ENCODE measurements at regions not wholly inside any gene's neighbourhood (a gene's known extent, or its start where the extent isn't known, plus 50 kb on each side); places are given as distances from the start of the nearest gene placed in this dataset.
A peak's percentile ranks its signal among the peaks of the same experiment; 100 is the strongest.

DNA sequence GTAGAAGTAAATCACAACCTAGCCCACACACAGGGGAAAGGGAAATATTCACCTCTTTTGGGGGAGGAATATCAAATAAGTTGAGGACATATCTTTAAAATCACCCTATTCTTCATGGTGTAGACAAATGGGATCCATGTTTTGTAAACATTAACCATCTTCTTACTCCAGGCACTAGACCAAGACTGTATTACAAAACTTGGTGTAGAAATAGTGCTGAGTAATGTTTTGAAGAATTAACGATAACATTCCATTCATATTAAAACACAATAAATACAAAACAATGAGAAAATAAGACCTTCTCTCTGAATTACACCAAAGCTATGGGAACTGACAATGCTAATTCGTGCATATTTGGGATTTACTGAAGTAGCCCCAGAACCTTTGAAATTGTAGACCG is 633.6 kb downstream of the BCL11B start:
- CTCF ChIA-PET: interaction anchor here (1.3 kb wide), 1 partner anchor 11 kb away, joined by 4 read pairs; no protein-coding TSS in a partner anchor
- H3K27ac Mint-ChIP-seq: no peak overlapping the region
- no peaks in the 10 kb centered on the region for H3K36me3 Mint-ChIP-seq (ENCODE audit: low read depth)
- intact Hi-C loops (cut with micrococcal nuclease): no loop called here
- no peak for DNase-seq
- H3K9me3 Mint-ChIP-seq: no peaks in the 10 kb centered on the region
- H3K27me3 Mint-ChIP-seq (ENCODE audit: low read depth): no peaks in the 10 kb centered on the region
- no peaks in the 10 kb centered on the region for H3K4me1 Mint-ChIP-seq (ENCODE audit: low read depth)
- no peak overlapping the region for H3K4me3 Mint-ChIP-seq

DNA sequence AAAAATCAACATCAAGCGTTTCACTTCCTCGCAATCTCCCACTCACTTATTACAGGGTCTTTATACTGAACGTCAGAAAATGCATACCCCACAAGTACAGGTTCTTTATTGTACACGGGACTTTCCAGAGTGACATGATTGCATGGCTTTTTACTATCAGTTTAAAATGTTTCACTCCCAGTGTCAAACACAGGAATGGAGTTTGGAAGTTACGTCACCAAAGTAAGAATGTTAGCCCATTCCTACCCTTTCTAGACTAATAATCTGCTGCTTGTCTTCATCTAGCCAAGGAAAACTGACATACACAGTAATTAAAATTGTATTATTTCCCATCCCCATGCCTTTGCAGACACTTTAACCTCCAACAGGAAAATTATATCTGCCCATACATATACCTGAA is 624.2 kb downstream of the BCL11B start:
- DNase-seq: no peak
- no peaks in the 10 kb centered on the region for H3K9me3 Mint-ChIP-seq
- intact Hi-C loops (cut with micrococcal nuclease): no loop called here
- no peak overlapping the region for H3K4me3 Mint-ChIP-seq
- CTCF ChIA-PET: no interaction called here
- peaks cover 3% of the 10 kb centered on the region for H3K4me1 Mint-ChIP-seq (ENCODE audit: low read depth)
- H3K36me3 Mint-ChIP-seq (ENCODE audit: low read depth): no peaks in the 10 kb centered on the region
- H3K27ac Mint-ChIP-seq: no peak overlapping the region
- H3K27me3 Mint-ChIP-seq (ENCODE audit: low read depth): no peaks in the 10 kb centered on the region

DNA sequence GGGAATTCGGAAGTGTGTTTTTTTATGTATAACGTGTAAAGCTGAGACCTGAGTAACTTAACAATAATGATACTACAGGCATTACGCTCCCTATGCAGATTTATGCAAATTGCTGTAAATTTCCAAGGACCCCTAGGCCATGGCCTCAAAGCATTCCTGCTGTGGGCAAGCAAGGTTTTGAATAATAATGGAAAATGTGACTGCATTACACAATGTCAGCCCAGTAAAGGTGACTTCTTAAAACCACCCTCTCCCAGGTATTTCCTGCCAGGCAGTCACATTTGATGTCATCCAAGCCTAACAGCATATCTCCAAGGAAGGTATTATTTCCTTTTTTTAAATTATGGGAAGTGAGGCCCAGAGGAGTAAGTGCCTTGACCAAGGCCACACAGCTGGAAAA is 621.0 kb downstream of the BCL11B start:
- Mint-ChIP-seq H3K4me3 (no peak overlapping the region), H3K27me3 (ENCODE audit: low read depth) (no peaks in the 10 kb centered on the region), H3K4me1 (ENCODE audit: low read depth) (peaks cover 3% of the 10 kb centered on the region), H3K9me3 (peaks cover 10% of the 10 kb centered on the region), H3K27ac (no peak overlapping the region), H3K36me3 (ENCODE audit: low read depth) (no peaks in the 10 kb centered on the region)
- CTCF ChIA-PET: no interaction called here
- intact Hi-C loops (cut with micrococcal nuclease): no loop called here
- DNase-seq: no peak

DNA sequence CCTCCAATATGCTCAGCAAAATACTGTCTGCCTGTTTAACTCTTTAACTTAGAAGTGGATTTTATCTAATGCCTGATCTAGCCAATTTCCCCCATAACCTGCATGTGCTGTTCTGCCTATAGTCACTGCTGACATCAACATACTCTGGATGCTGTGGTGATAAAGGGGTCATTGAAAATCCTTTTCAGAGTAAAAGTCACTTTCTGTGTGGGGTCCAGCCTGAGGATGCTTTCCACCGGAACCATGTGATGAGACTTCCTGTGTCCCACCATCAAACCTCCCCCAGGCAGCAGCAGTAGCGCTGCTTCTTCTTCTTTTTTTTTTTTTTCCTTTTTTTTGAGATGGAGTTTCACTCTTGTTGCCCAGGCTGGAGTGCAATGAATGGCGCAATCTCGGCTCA is 607.0 kb downstream of the BCL11B start:
- no peak for DNase-seq
- Mint-ChIP-seq H3K27ac (no peak overlapping the region), H3K27me3 (ENCODE audit: low read depth) (no peaks in the 10 kb centered on the region), H3K4me3 (no peak overlapping the region), H3K4me1 (ENCODE audit: low read depth) (no peaks in the 10 kb centered on the region), H3K36me3 (ENCODE audit: low read depth) (no peaks in the 10 kb centered on the region), H3K9me3 (no peaks in the 10 kb centered on the region)
- CTCF ChIA-PET: no interaction called here
- intact Hi-C loops (cut with micrococcal nuclease): no loop called here

DNA sequence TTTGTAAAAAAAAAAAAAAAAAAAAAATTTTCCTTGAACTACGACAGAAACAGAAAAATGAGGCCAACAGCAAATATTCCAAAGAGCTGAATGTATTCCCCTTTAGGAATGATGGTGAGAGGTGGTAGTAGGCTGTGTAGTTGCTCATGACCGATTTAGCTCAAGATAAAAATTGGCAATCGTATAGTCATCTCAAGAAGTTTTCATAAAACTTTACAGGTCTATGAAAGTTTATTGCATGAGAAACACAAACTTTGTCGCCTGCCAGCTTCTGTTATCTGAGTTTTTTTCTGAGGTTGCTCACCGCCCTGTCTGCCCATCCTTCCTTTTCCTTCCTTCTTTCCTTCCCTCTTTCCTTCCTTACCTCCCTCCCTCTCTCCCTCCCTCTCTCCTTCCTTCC is 605.5 kb downstream of the BCL11B start:
- Mint-ChIP-seq H3K4me3 (no peak overlapping the region), H3K9me3 (no peaks in the 10 kb centered on the region), H3K27ac (no peak overlapping the region), H3K36me3 (ENCODE audit: low read depth) (no peaks in the 10 kb centered on the region), H3K4me1 (ENCODE audit: low read depth) (no peaks in the 10 kb centered on the region), H3K27me3 (ENCODE audit: low read depth) (no peaks in the 10 kb centered on the region)
- intact Hi-C loops (cut with micrococcal nuclease): no loop called here
- CTCF ChIA-PET: interaction anchor here (0.7 to 1.2 kb wide), 2 partner anchors 18 to 41 kb away, joined by 4 read pairs; no protein-coding TSS in a partner anchor
- no peak for DNase-seq

DNA sequence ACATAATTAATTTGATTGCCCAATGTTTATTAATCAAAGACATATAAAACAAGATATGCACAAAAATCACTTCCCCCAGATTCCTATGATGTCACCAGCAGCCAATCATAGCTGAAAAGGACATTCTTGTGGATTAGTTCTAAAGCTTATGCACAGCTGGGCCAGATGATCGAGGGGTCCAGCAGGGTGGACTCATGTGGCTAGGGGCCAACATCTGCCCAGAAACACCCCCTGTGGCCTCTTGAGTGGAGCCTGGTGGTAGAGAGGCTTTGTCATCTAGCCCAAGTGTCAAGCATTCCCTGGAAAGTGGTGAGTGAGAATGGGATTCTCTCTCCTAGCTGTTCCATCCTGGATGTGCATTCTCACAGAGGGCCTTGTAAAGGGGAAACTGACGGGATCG is 590.0 kb downstream of the BCL11B start:
- CTCF ChIA-PET: no interaction called here
- no peaks in the 10 kb centered on the region for H3K27me3 Mint-ChIP-seq (ENCODE audit: low read depth)
- H3K4me3 Mint-ChIP-seq: no peak overlapping the region
- H3K27ac Mint-ChIP-seq: no peak overlapping the region
- no peaks in the 10 kb centered on the region for H3K9me3 Mint-ChIP-seq
- no peaks in the 10 kb centered on the region for H3K36me3 Mint-ChIP-seq (ENCODE audit: low read depth)
- no peaks in the 10 kb centered on the region for H3K4me1 Mint-ChIP-seq (ENCODE audit: low read depth)
- intact Hi-C loops (cut with micrococcal nuclease): no loop called here
- no peak for DNase-seq

DNA sequence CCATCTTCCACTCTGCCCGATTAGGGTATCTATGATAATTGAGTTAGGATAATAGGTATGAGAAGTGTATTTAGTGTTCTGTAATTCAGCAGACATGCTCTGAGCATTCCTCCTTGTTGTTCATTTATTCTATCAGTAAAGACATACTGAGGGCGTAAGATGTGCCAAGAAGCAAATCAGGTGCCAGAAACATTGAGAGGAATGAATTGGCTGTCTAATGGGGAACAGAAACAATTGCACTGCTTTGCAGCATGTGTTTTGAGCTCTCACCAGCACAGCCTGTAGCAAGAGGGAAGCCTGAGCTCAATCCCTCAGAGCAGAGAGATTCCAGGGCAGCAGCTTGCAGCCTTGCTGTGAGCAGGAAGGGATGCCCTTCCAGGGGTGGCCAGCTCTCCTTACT is 589.3 kb downstream of the BCL11B start:
- Mint-ChIP-seq H3K4me1 (ENCODE audit: low read depth) (no peaks in the 10 kb centered on the region), H3K27ac (no peak overlapping the region), H3K36me3 (ENCODE audit: low read depth) (no peaks in the 10 kb centered on the region), H3K4me3 (no peak overlapping the region), H3K27me3 (ENCODE audit: low read depth) (no peaks in the 10 kb centered on the region), H3K9me3 (no peaks in the 10 kb centered on the region)
- CTCF ChIA-PET: no interaction called here
- intact Hi-C loops (cut with micrococcal nuclease): no loop called here
- DNase-seq: no peak

DNA sequence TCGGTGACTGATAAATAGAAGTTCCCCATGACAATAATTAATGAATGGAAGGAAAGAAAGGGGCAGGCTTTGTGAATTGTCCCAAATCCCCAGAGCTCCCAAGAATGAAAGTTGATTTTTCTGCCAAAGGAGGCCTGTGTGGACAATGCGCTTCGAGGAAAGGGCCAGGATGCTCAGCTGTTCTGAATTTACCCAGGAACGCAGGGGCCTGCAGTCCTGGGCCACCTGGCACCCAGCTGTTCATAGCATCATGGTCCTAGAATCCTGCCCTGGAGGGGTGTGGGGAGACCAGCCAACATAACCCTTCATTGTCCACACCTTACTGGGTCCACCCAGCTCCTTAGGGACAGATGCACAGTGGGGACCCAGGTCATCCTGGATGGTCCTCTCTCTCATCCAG is 587.5 kb downstream of the BCL11B start:
- Mint-ChIP-seq H3K9me3 (no peaks in the 10 kb centered on the region), H3K36me3 (ENCODE audit: low read depth) (no peaks in the 10 kb centered on the region), H3K27ac (no peak overlapping the region), H3K4me3 (no peak overlapping the region), H3K27me3 (ENCODE audit: low read depth) (no peaks in the 10 kb centered on the region), H3K4me1 (ENCODE audit: low read depth) (no peaks in the 10 kb centered on the region)
- no peak for DNase-seq
- CTCF ChIA-PET: no interaction called here
- intact Hi-C loops (cut with micrococcal nuclease): no loop called here

DNA sequence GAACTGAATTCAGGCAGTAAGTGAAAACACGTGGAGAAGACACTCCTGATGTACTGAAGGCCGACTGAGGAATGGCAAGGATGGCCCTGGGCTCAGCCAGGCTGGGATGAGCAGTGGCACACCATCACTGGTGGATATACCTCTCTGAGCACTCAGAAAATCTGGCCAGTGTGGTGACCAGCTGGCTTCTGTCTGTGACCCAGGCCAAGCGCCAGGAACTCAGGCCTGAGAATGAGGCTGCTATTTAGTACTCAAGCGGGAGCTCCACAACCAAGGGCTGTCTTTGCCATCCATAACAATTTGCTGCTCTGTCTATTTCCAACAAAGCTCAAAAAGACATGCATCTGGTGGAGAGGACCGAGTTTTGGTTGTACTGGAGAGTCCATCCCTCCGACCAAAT is 586.3 kb downstream of the BCL11B start:
- intact Hi-C loops (cut with micrococcal nuclease): no loop called here
- CTCF ChIA-PET: no interaction called here

DNA sequence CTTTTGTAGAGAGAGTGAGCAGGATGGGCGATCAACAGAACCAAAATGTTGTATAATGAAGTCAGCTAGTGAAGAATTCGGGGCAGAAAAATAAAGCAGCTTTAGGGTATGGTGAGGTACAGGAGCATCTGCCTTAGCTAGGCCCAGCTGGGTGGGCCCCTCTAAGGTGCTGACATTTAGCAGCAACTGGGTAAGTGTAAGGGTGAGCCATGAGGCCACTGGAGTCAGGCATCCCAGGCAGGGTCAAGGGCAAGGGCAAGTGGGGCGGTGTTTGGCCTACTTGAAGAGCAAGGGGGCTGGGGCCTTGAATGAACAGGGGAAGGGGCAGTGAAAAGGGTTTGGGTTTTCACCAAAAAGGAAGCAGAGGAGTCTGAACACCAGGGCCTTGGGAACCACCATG is 583.6 kb downstream of the BCL11B start:
- H3K36me3 Mint-ChIP-seq (ENCODE audit: low read depth): no peaks in the 10 kb centered on the region
- H3K4me1 Mint-ChIP-seq (ENCODE audit: low read depth): no peaks in the 10 kb centered on the region
- intact Hi-C loops (cut with micrococcal nuclease): no loop called here
- no peak overlapping the region for H3K27ac Mint-ChIP-seq
- CTCF ChIA-PET: no interaction called here
- no peak for DNase-seq
- no peaks in the 10 kb centered on the region for H3K27me3 Mint-ChIP-seq (ENCODE audit: low read depth)
- no peak overlapping the region for H3K4me3 Mint-ChIP-seq
- H3K9me3 Mint-ChIP-seq: no peaks in the 10 kb centered on the region

More for the DNA sequence above, 586.3 kb downstream of the BCL11B start:
- no peak overlapping the region for H3K4me3 Mint-ChIP-seq
- DNase-seq: no peak
- no peak overlapping the region for H3K27ac Mint-ChIP-seq
- no peaks in the 10 kb centered on the region for H3K9me3 Mint-ChIP-seq
- H3K36me3 Mint-ChIP-seq (ENCODE audit: low read depth): no peaks in the 10 kb centered on the region
- no peaks in the 10 kb centered on the region for H3K27me3 Mint-ChIP-seq (ENCODE audit: low read depth)
- H3K4me1 Mint-ChIP-seq (ENCODE audit: low read depth): no peaks in the 10 kb centered on the region

DNA sequence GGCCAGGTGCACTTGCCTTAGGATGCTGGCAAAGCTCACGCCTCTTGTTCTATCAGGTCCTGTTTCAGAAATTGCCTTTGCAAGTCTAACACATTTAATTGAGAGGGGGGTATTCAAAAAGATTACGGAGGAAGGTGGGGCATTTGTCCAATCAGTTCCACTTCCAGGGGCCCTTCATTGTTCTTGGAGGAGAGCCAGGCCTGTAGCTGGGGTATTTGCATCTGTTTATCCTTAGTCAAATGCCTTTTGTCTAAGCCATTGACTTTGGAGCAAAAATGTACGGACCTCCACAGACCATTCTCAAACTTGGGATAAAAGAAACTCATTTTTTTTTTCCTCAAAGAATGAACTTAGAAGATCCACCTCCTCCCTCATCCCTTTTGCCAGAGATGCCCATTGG is 582.0 kb downstream of the BCL11B start:
- no peaks in the 10 kb centered on the region for H3K36me3 Mint-ChIP-seq (ENCODE audit: low read depth)
- CTCF ChIA-PET: interaction anchor here (0.7 kb wide), 1 partner anchor 319 kb away, joined by 3 read pairs; no protein-coding TSS in a partner anchor
- H3K27ac Mint-ChIP-seq: no peak overlapping the region
- H3K4me1 Mint-ChIP-seq (ENCODE audit: low read depth): peaks cover 2% of the 10 kb centered on the region
- no peaks in the 10 kb centered on the region for H3K27me3 Mint-ChIP-seq (ENCODE audit: low read depth)
- intact Hi-C loops (cut with micrococcal nuclease): loop anchor here (10.0 kb wide), 1 partner anchor 545 kb away; no protein-coding TSS in a partner anchor
- no peak for DNase-seq
- peaks cover 2% of the 10 kb centered on the region for H3K9me3 Mint-ChIP-seq
- H3K4me3 Mint-ChIP-seq: no peak overlapping the region

DNA sequence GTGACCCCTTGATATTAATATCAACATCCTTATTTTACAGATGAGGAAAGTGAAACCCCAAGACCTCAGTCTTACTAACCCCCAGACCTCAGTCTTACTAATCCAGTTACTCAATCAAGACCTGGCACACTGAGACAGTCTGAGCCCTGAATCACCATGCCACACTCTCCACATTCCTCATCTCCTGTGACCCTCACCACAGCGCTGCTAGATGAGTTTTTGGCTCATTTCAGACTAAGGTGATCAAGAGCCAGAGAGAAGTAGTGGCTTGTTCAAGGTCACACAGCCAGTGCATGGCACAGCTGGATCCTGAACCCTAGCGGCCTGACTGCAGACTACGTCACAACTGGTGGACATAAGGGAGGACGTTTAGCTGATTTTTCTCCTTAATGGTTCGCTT is 579.2 kb downstream of the BCL11B start:
- intact Hi-C loops (cut with micrococcal nuclease): loop anchor here (10.0 kb wide), 1 partner anchor 548 kb away; no protein-coding TSS in a partner anchor
- Mint-ChIP-seq H3K9me3 (peaks cover 19% of the 10 kb centered on the region), H3K36me3 (ENCODE audit: low read depth) (peaks cover 2% of the 10 kb centered on the region), H3K4me3 (no peak overlapping the region), H3K27ac (no peak overlapping the region), H3K4me1 (ENCODE audit: low read depth) (peaks cover 8% of the 10 kb centered on the region), H3K27me3 (ENCODE audit: low read depth) (no peaks in the 10 kb centered on the region)
- CTCF ChIA-PET: no interaction called here
- peak; percentile 31 for DNase-seq

DNA sequence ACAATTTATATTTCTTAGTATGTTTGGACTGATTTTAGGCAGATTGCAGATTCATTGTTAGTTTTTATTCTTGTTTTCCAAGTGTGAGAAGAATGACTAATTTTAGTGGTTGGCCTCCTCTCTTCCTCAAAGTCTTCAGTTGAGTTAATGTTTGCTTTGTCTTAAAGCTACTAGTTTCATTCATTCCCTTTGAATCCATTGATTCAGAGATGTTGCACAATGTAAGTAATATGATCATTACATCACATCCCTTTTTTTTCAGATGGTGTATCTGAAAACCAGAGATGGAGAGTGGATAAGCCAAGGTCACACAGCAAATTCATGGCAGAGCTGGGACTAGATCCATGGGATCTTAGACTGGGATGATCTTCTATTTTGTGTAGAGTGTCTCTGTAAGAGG is 577.5 kb downstream of the BCL11B start:
- CTCF ChIA-PET: no interaction called here
- no peak for DNase-seq
- Mint-ChIP-seq H3K36me3 (ENCODE audit: low read depth) (peaks cover 2% of the 10 kb centered on the region), H3K9me3 (peaks cover 19% of the 10 kb centered on the region), H3K4me3 (no peak overlapping the region), H3K27me3 (ENCODE audit: low read depth) (no peaks in the 10 kb centered on the region), H3K4me1 (ENCODE audit: low read depth) (peaks cover 8% of the 10 kb centered on the region), H3K27ac (no peak overlapping the region)
- intact Hi-C loops (cut with micrococcal nuclease): loop anchor here (10.0 kb wide), 1 partner anchor 550 kb away; no protein-coding TSS in a partner anchor

DNA sequence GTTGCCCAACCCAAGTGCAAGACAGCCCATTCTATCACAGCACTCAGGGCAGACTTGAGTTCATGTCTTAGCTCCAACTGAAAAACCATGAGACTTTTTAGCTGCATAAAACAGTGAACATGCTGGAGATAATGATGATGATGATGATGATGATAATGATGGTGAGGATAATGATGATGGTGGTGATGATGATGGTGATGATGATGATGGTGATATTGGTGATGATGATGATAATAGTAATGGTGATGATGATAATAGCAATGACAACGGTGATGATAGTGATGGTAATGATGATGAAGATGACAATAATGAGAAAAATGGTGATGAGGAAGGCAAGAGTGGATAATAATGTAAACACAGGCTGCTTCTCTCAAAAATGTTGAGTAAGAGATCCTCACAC is 576.2 kb downstream of the BCL11B start:
- Mint-ChIP-seq H3K27me3 (ENCODE audit: low read depth) (no peaks in the 10 kb centered on the region), H3K36me3 (ENCODE audit: low read depth) (peaks cover 2% of the 10 kb centered on the region), H3K9me3 (peaks cover 19% of the 10 kb centered on the region), H3K27ac (no peak overlapping the region), H3K4me1 (ENCODE audit: low read depth) (peaks cover 8% of the 10 kb centered on the region), H3K4me3 (no peak overlapping the region)
- no peak for DNase-seq
- CTCF ChIA-PET: no interaction called here
- intact Hi-C loops (cut with micrococcal nuclease): loop anchor here (10.0 kb wide), 1 partner anchor 551 kb away; no protein-coding TSS in a partner anchor

All from activated naive CD4-positive, alpha-beta T cell treated with anti-CD3 and anti-CD28 coated beads for 36 hours (primary cell).